Posterior vena cava (tissue), 2 donors: ENCODE measurements at regions not wholly inside any gene's neighbourhood (a gene's known extent, or its start where the extent isn't known, plus 50 kb on each side); places are given as distances from the start of the nearest gene placed in this dataset.
"Not testable (repeated sequence)": the region's sequence is repeated elsewhere in the genome, so short reads cannot be mapped to it uniquely, and the experiment has no call there.

Experiments
- DNase-seq: peaks from one replicate; pipeline ENCODE4 v3.0.0-alpha.2; 2020; ENCODE audit warnings: low spot score
- intact Hi-C, 2 donors: fragments of 100-400 bp; cut with DNase I; formaldehyde crosslinking; loops; one replicate each; pipeline versions ENCODE4 v1.14.1 to v1.14.2; 2022 to 2023
- donor health status: DM: yes; HTN: yes; CAD: no.
- donor health status: DM: yes; HTN: yes; CAD: no.

GRCh38 chr4:163077680-163078079, 89.0 kb downstream of the NAF1 start:
- no peak for DNase-seq
- intact Hi-C loops, result no loop called here

DNA sequence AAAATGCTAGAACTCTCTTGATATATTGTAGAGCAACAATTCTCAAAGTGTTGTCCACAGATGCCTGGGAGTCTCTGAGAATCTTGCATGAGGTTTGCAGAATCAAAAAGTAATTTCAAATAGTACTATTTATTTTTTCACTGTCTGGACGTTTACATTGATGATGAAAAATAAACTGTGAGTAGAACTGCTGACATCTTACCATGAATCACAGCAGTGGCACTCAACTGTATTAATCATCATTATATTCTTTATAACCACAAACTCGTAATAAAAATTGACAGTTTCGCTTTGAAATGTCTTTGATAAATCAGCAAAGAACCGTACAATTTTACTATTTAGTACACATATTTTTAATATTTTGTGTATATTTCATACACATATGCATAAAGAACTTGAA, 94.5 kb downstream of the NAF1 start:
- intact Hi-C loops, result no loop called here
- DNase-seq, result no peak

DNA sequence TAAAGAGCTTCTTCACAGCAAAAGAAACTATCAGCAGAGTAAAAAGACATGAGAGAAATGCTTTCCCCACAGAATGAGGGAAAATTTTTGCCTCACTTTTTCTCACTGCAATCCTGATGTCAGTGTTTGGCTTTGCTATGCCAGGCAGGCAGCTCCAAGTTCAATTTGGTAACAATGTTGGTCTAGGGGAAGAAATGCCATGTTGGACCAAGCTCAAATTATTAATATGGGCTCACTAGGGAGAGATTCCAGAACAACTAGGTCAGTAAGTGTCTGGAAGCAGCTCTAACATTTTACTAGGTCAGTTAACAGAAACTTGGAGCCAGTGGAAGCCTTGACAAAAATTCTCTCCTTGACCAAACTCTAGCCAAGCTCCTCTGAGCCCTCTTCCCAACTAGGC, 95.4 kb downstream of the NAF1 start:
- DNase-seq, result no peak
- intact Hi-C loops, result no loop called here

GRCh38 chr4:163070023-163070422, 96.7 kb downstream of the NAF1 start:
- intact Hi-C loops, result no loop called here

DNA sequence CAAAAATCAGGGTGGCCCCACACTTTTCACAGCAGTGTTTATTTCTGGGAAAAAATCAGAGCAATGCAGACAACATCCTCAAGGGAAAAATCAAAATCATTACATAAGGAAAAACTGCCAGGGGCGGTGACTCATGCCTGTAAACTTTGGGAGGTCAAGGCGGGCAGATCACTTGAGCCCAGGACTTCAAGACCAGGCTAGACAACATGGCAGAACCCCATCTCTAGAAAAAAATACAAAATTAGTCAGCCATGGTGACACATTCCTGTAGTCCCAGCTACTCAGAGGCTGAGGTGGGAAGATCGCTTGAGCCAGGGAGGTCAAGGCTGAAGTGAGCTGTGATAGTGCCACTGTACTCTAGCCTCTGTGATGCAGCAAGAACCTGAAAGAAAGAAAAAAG, 102.8 kb downstream of the NAF1 start:
- DNase-seq, result no peak
- intact Hi-C loops, result no loop called here

More at GRCh38 chr4:163070023-163070422, 96.7 kb downstream of the NAF1 start:
- no peak for DNase-seq

DNA sequence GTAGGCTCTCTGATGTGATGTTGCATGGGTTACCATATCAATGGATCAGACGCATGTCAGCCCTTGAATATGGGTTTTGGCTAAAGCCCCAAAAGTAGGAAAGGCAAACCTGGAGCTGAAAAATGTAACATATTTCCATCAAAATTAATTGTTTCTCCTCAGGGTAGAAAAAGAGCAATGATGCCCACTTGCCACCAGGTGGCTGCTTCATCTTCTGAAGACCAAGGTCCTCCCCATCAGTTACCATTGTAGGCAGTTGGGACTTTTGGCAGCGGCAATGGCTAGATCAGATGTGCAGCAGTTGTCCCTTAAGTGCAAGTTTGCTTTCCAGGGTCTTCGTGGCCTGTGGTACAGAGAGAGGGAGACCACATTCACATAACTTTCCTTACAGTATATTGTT, 118.2 kb downstream of the NAF1 start:
- no peak for DNase-seq
- intact Hi-C loops, result no loop called here

- intact Hi-C loops, result no loop called here
- DNase-seq, result no peak
Observed at GRCh38 chr4:163042306-163042705, 124.4 kb downstream of the NAF1 start.

DNA sequence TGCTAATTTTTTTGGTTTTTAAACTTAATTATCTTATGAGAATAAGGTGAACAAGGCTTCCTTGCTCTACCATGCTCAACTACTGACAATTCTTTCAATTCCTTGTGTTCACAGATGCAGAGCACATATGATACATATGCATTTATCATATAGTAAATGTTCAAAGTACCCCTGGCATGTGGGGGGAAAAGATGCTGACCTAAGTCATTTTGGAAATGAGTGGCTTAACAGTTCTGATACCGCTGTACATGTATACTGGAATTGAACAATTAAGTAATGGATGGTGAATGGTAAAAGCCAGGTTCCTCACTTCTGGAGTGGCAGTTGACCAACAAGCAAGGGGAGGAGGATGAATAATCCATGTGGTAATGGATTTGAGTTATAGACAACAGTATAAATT, 149.6 kb downstream of the NAF1 start:
- intact Hi-C loops, result no loop called here
- no peak for DNase-seq

- DNase-seq, result no peak
- intact Hi-C loops, result no loop called here
Observed at GRCh38 chr4:163012816-163013215, 153.9 kb downstream of the NAF1 start.

- no peak for DNase-seq
- intact Hi-C loops, result no loop called here
Observed at GRCh38 chr4:163003979-163004378, 162.7 kb downstream of the NAF1 start.

DNA sequence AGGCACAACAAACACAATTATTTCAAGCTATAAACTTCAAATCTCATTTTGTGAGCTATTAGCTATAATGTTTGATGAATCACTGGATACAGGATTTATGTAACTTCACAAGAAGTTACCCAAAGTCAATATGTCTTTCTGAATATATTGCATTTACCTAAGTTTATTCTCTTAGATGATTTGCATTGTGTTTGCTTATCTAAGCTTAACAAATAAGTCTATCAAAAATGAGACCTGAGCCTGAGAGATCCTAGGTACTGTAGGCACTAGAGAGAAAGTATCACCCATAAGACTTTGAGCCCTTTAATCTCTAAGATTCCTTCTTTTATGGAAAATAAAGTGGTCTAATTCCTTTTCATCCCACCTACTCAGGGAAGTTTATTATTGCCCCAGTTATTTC, 178.2 kb downstream of the NAF1 start:
- no peak for DNase-seq
- intact Hi-C loops, result no loop called here

GRCh38 chr4:162985131-162985530, 181.6 kb downstream of the NAF1 start:
- intact Hi-C loops, result no loop called here
- DNase-seq, result peak; percentile 76

- no peak for DNase-seq
- intact Hi-C loops, result no loop called here
Observed at GRCh38 chr4:162984621-162985020, 182.1 kb downstream of the NAF1 start.

DNA sequence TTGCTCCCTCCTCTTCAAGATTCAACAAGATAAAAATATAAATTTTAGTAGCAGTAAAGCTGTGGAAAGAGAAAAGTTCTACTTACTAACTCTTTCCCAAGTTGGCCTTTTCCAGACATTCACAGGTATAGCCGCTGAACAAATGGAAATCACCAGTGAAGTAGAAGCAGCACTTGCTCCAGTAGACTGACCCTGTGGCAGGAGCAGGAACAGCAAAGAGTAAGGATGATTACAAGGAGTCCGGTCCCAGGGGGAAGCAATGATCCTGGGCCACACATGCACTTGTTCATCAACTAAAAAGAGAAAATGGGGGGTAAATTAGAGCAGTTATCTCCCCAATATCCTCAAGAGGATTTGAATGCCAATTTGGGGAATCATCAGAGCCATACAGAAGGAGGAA, 184.9 kb downstream of the NAF1 start:
- intact Hi-C loops, result no loop called here
- no peak for DNase-seq

- DNase-seq, result no peak
- intact Hi-C loops, result no loop called here
Observed at GRCh38 chr4:162978398-162978797, 188.3 kb downstream of the NAF1 start.

- intact Hi-C loops, result no loop called here
- no peak for DNase-seq
Observed at GRCh38 chr4:162977788-162978187, 188.9 kb downstream of the NAF1 start.

- intact Hi-C loops, result no loop called here
- no peak for DNase-seq
Observed at GRCh38 chr4:162972661-162973330, 193.9 kb downstream of the NAF1 start.

DNA sequence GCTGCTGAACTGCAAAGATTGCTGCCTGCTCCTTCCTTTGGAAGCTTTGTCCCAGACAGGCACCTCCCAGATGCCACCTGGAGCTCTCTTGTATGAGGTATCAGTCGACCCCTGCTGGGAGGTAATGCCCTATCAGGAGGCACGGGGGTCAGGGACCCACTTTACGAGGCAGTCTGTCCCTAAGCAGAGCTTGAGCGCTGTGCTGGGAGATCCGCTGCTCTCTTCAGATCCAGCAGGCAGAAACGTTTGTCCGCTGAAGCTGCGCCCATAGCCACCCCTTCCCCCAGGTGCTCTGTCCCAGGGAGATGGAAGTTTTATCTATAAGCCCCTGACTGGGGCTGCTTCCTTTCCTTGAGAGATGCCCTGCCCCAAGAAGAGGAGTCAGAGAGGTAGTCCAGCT, 197.5 kb downstream of the NAF1 start:
- intact Hi-C loops, result no loop called here
- peak; percentile 64 for DNase-seq

- intact Hi-C loops, DNase-seq: not testable (repeated sequence)
Observed at GRCh38 chr4:162965978-162966377, 200.7 kb downstream of the NAF1 start.

DNA sequence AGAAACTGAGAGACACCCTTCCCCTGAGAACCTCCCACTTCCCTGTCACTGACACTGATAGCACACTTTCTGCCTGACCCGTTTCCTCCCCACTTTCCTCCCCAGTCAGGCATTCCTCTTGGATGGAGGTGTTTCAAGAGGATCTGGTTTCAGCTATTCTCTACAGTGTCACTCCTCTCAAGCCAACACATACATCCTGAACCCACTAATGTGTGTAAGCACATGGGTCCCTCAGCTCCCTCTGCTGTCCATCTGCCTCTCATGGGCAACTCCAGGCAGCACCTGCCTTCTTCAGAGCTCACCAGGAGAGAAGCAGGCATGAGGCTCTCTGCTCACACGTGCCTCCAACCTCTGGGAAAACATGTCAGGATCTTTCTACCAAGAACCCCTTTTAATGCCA, 207.6 kb downstream of the NAF1 start:
- intact Hi-C loops, result no loop called here
- no peak for DNase-seq

DNA sequence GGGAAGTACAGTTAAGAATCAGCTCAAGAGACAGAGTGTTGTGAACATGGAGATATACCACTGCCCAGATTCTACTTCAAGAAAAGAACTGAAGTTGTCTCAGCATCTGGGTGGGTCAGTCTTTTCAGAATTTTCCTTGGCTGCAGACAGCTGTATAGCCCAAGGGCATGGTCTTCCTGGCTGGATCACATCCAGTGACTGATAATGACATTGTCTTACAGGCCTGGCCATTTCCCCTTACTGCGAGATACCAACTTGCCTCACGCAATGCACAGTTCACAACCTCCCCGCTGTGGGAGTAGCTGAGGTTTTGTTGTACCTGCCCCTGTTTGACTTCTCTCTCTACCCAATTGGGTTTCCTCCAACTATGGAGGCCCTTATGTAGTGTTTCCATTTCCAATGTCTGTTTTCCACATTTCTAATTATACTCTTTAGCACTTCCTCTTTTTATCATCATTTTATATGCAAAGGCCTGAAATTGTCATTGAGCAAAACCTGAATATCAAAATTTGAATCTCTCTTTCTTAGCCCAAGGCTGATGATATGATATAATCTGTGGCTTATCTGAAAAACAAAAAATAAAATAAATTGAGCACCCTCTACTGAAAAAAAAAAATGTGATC, 209.1 kb downstream of the NAF1 start:
- no peak for DNase-seq
- intact Hi-C loops, result no loop called here
